ENCODE measurements at regions not wholly inside any gene's neighbourhood (a gene's known extent, or its start where the extent isn't known, plus 50 kb on each side); places are given as distances from the start of the nearest gene placed in this dataset.

DNA sequence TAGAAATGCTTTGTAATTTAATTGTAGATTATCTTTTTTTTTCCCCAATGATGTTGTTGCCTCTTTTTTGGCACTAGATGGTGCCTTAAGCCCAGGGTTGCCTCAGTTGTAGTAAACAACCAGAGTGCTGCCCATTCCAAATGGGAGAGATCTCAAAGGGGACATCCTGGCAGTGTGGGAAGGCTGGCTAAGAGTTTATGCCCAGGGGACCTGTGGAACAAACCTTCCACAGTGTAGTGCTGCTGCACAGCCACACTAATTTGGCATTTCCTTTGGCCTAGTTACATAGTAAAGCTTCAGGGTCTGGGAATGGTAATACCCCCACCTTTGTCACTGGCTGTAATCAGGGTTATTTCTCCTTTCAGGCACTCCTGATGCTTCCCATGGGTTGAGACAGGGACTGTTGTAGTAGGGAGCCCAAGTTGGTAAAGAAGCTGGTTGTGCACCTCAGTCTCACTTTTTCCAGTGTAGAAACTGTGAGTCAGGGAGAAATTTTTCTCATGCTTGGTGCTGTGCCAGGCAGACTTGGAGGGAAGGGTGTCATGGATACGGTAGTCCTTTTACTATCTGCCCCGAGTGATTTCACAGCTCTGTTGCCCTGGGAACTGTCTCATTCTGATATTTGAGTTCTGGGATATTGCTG lies 177.8 kb upstream of the ECI2 start:
- DNase-seq, result no peak

DNA sequence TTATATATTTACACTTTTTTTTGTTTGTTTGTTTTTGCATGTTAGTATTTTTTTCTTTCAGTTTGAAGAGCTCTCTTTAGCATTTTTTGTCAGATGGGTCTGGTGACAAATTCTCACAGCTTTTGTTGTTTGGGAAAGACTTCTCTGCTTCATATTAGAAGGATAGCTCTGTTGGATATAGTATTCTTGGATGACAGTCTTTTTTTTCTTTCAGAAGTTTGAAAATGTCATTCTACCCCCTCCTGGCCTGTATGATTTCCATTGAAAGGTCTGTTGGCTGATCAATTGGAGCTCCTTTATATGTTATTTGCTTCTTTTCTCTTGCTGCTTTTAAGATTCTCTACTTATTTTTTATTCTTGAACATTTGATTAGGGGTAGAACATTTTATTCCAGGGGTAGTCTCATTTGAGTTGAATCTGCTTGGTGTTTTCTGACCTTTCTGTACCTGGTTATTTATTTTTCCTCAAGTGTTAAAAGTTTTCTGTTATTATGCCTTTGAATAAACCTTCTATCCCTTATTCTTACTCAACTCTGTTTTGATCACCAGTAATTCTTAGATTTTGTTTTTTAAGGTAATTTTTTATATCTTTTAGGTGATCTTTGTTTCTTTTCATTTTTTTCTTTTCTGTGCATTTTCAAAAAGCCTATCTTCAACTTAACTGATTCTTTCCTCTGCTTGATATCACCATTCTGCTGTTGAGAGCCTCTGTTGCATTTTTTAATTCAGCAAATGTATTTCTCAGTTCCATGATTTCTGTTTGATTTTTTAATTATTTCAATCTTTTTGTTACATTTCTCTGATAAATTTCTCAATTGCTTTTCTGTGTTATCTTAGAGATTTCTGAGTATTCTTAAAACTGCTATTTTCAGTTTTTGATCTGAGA lies 176.8 kb upstream of the ECI2 start:
- DNase-seq, result no peak

DNA sequence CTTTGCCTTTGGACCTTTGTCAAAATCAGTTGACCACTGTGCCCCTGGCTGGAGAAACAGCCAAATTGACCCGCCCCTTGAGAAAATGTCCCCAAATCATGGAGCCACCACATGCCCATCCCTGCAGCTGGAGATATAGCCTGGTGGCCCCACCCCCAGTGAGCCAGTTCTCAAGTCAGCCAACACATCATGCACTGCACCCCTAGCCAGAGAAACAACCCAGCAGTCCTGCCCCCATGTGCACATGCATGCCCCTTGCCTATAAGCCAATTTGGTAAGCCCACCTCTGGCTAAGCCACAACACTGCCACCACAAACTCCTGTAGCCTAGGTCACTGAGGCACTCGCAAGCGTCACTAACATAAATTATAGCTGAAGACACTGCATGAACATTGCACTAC lies 174.2 kb upstream of the ECI2 start:
- DNase-seq, result no peak

DNA sequence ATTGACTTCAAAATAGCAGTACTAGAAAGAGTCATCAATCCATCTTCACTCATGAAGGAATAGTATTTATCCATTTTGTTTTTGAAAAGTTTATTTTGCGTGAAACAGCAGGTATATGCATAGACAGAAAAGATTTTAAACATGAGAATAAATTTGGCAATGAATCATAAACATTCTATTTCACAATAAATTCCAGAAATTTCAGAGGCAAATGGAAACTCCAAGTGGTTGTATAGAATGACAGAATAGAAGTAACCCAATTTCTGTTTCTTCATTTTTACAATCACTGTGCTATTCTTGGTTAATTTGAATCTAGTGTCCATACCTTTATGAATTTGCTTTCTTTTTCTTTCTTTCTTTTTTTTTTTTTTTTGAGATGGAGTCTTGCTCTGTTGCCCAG lies 173.0 kb upstream of the ECI2 start:
- no peak for DNase-seq

DNA sequence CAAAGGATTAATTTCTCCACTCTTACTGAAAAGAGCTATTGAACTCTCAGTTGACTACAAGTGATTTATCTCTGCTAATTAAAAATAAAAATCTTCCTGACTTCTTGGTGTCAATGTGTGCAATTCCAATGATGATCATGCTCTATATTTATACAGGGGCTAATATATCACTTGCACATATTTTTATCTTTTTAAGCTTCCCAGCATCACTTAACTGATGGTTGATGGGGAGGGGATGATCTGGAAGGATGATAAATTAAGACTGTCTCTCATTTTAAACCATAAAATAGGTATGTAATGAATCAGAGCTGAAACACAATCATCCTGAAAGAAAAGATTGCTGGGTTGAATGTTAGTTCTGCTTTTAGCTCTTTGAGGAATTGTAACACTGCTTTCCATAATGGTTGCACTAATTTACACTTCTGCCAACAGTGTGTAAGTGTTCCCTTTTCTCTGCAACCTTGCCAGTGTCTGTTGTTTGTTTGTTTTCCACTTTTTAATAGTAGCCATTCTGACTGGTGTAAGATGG lies 169.6 kb upstream of the ECI2 start:
- DNase-seq, result no peak

DNA sequence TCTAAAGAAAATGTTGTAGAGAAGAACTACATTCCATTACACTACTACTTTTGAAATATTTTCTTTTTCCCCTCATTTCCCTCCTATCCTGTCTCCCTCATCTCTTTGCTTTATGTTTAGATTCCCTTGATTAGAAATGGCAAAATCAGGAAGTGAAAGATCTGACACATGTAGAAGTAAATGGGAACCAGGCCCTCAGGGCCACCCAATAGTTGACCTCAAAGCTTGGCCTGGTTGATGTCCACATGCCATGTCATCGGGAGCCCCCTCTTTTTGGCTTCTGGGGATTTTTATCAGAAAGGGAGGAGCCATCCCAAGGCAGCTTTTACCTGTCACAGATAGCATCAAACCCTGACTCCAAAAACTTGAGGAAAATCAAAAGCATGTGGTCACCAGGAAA lies 168.3 kb upstream of the ECI2 start:
- DNase-seq, result no peak

DNA sequence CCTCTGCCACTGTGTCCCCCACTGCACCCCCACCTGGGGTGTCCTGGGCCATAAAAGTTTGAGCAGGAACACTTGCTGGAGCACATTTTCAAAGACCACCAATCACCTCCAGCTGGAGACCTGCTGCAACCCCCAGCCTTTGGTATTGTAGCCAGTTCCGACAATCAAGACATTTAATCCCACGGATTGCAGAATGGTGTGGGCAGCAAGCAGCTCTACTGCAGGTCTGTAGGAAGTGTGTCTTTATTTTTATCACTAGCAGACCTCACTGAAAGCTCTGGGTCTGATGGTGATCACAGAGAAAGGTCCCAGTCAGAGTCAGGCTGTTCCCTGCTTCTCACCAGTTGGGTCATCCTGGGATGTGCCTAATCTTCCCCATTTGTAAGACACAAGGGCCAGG lies 167.1 kb upstream of the ECI2 start:
- DNase-seq, result no peak

DNA sequence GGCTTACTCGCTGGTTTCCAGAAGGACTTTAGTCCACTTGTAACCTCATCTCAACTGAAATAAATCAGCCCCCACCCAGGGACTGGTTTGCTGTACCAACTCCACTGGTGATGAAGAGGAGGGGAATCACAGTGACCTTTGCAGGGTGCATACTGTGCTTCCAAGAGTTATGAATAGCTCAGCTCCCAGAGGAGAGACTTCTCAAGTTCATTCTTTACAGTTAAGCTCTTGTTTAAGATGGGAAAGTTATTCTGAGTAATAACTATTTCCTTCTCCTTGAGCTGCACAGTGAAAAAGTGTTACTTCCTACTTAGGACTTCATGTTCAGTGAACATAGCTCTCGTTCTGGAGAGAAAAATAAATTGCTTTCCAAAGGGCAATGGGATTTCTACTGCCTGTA lies 166.5 kb upstream of the ECI2 start:
- no peak for DNase-seq

DNA sequence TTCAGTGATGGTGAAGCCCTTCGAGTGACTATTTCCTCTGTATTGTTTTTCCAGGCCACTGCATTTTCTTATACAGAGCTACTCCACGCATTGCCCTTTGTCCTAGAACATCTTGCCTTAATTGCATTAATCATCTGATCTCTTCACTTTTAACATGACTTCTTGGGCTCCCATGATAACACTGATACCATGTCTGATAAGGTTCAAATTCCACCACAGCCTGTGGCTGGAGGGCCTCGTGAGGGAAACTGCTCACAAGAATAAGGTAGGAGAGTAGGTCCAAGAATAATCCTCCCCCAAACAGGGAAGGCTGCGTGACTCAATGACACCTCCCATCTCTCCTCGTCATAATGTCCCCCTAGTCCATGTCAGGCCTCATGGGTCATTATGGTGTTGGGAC lies 165.5 kb upstream of the ECI2 start:
- no peak for DNase-seq

DNA sequence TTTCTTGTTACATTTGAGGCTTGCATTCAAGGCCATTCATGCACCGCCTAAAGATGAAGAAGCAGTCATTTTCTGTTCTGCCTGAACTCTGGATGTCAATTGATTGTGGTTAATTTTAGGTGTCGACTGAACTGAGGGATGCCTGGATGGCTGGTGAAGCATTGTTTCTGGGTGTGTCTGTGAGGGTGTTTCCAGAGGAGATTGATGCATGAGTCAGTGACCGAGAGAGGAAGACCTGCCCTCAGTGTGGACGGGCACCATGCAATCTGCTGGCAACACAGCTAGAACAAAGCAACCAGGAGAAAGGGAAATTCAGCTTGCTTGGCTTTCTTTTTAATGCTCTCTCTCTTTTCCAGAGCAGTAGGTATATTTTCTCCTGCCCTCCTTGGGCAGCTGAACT lies 164.1 kb upstream of the ECI2 start:
- no peak for DNase-seq

DNA sequence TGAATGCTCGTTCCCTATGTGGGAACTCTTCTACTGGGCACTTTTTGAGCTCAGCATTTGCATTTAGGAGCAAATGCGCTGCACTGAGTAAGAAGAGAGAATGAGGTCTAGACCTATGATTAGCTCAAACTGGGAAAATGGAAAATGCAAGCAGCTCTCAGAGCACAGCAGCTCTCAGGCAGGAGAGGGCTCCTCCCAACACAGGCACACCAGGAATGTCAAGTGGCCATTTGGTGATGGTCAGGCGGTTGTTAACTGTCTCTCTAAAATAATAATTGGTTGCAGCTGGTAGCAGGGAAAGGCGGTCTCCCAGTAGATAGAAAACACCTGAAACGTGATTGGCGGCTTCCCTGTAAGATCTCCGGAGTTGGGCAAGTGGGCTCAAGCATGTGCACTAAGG lies 162.0 kb upstream of the ECI2 start:
- DNase-seq, result no peak

DNA sequence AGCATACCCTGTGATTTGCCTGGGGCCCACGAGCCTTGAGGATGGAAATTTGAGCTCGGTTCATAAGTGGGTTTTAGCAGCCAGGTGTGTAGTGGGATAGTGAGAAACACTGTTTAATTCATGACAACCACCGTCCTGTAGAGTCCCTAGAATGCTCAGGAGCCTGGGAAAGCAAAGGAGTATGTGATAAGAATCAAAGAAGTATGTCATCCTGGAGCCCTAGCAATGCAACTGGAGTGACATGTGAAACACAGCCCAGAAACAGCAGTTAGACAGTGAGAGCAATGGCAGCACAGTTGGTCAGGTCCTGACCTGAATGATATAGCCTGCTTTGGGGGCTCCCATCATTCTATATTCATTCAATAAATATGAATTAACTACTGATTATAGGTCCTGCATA lies 161.2 kb upstream of the ECI2 start:
- no peak for DNase-seq

DNA sequence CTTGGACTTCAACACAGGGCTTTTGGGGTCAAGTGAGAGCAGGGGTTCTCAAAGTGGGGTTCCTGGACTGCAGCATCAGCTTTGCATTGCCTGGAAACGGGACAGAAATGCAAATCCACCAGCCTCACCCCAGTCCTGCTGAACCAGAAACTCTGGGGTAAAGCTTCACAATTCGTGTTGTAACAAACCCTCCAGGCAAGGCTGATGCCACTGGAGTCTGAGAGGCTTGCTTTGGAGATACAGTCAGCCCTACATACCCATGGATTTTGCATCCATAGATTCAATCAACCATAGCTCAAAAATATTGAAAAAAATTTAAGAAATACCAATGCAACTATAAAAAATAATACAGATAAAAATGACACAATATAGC lies 160.4 kb upstream of the ECI2 start:
- no peak for DNase-seq

DNA sequence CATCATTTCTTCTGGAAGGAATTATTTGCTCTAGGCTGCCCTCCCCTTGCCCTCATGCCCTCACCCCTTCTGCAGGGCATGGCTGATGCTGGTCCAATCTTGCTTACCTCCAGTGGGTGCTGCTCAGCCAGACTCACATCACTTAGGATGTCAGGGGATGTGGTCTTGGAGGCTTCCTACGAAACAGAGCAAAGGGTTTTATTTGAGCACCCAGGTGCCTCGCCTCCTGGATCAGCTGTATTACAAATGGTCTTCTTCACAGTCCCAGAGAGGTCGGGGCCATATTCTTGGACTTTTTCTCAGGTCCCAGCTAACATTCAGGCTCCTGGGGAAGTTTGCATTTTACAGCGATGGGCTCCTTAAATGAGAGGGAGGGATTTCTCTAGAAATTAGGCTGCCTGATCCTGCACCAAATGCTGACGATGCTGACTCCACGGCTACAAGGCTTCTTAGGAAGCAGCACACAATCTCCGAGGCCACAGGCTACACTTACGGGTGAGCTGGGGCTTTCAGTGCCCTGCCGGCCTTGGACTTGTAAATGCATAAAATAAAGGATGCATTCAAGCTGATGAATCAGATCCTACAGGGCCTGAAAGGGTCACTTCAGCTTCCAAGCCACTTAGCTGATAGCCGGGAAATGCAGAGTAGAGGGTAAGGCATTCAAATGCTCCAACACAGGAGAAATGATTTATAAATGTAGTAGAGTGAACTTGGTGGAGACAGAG lies 159.8 kb upstream of the ECI2 start:
- no peak for DNase-seq

DNA sequence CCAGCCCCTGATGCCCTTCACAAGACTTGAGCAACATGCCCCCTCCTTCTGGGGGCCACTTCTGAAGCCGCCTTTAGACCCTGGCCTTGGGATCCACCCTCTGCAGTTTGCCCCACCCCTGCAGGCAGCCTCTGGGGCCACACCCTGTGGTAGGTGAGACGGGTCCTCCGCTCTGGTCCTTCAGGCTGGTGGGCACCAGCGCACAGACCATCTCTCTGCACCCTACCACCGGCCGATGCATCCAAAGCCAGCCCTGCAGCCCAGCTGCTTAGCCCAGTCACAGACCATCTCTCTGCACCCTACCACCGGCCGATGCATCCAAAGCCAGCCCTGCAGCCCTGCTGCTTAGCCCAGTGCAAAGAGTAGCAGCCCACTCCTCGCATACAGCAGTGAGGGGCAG lies 159.3 kb upstream of the ECI2 start:
- no peak for DNase-seq

DNA sequence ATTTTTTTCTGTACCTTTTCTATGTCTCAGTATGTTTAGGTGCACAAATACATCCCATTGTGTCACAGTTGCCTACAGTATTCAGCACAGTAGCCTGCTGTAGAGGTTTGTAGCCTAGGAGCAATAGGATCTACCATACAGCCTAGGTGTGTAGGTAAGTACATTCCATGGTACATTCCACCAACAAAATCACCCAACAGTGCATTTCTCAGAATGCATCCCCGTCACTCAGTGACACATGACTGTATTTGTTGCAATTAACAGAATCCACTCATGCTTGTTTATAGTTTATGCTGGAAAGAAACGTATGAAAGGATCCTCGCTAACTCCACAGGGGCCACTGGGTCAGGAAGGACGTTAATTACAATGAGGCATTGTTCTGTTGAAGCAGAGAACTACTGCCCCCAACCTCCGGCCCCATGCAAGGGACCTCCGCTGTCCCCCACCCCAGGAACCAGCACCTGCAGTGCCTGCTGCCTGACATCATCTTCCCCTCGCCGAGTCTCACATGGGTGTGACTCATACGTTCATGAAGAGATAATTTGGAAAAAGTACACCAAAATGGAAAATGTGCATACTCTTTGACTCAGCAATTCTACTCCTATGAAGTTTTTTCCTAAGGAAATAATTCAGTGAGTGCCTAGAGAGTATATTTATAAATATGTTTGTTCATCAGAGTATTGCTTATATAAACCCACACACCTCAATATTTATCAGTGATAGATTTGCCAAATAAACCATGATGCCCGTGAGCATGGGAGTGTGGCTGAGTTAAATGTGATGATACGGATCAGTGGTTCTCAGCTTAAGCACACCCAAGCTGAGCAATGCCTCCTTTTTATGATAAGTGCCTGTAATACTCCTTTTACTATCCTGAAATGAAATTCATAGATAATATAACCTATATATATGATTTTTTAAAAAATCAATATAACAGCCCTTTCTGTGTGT lies 156.4 kb upstream of the ECI2 start:
- no peak for DNase-seq

DNA sequence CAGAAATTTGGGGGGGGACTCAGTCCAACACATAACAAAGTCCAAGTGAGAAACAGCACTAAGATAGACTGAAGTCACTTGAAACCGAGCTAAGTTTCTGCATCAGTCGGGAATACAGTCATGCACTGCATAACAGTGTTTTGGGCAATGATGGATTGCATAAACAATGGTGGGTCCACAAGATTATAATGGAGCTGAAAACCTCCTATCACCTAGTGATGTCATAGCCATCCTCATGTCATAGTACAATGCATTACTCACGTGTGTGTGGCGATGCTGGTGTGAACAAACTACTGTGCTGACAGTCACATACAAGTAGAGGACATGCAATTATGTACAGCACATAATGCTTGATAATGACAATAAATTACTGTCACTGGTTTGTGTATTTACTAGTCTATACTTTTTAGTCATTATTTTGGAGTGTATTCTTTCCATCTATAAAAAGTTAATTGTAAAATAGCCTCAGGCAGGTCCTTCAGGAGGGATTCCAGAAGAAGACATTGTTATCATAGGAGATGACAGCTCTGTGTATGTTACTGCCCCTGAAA lies 154.5 kb upstream of the ECI2 start:
- no peak for DNase-seq

DNA sequence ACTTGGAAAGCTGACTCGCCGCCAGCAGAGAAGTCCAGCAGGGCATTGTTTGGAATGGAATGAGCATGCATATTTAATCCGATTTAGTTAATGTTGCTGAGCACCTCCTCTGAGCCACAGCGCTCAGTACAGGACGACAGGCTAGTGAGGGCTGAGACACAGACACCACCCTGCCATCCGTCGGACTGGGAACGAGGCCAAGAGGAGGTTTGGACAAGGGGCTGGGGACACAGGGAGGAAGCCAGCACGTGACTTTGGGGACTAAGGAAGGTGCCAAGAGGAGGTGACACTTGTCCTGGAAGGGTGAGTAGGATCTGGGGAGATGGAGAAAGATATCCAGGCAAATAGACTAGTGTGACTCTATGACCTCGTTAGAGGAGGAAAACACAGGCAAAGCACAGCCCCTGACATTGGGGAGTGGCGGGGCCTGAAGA lies 152.5 kb upstream of the ECI2 start:
- no peak for DNase-seq

DNA sequence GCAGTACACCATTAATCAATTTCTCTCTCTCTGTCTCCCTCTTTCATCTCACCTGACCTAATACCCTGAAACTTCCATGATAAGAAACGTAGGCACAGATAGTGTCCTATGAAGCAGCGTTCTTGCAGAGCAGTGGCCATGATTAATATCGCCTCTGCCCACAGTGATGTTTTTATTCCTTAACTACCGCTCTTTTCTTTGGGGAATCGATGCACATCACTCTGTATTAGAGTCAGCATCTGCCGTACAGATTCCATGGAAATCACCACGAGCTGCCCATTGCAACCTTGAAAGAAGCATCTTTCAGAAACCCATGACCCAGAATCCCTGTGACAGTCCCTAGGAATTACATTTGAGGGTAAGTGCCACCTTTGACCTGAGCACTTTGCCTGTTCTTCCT lies 152.0 kb upstream of the ECI2 start:
- no peak for DNase-seq

DNA sequence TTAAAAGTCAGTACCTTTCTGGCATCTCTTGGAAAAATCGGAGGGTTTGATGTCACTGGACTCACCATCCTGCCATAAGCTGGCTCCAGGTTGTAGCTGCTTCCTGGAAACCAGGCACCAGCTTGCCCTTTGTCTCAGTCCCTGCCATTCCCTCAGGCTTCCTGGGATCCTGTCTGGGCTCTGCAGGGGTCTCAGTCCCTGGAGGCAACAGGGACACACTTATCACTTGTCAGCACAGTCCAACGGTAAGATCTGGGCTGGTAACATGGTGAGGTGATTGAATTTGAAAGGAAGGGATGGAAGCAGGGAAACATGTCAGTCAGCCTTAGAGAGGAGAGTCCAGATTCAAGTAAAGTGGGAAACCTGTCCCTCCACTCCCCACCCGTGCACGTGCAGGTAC lies 147.6 kb upstream of the ECI2 start:
- DNase-seq, result no peak

DNA sequence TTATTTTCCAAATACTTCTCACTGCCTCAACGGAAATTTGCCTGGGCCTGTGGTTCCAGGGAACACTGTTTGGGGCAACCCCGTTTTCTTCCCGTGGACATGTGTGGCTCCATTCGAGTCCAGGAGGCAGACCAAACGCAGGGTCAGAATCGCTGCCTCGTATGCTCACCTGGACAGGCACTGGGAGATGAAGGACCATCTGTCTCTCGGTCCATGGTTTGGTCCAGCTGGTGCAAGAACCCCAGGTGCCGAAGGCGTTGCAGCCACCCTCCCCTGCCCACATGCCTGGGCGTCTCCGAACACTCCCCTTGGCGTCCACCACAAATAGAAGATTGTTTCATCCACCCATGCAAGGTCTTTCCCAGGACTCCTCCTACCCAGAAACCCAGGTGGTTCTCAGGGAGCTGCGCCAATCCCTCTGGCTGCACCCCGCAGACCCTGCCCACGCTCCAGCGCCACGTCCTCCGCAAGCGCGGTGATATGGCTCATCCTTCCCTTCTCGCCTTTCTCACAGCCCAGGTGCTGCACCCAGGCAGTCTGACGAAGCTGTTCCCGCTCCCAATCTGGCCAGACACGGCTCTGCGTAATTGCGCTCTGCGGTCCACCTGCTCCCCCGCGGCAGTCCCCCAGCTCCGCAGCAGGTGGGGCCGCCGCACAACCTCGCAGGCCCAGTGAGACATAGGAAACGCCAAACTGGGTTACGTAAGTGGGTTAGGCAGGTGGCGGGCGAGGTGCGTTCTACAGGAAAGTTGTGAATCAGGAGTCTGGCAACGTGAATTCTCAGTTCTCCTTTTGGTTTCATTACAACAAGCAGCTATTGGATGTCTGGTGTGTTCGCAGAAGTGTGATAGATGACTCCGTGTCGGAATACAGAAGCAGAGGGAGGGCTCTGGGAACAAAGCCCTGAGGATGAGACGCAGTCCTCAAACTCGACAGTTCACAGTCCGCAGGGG lies 146.2 kb upstream of the ECI2 start:
- no peak for DNase-seq
